ENCODE measurements at regions not wholly inside any gene's neighbourhood (a gene's known extent, or its start where the extent isn't known, plus 50 kb on each side); places are given as distances from the start of the nearest gene placed in this dataset.

DNA sequence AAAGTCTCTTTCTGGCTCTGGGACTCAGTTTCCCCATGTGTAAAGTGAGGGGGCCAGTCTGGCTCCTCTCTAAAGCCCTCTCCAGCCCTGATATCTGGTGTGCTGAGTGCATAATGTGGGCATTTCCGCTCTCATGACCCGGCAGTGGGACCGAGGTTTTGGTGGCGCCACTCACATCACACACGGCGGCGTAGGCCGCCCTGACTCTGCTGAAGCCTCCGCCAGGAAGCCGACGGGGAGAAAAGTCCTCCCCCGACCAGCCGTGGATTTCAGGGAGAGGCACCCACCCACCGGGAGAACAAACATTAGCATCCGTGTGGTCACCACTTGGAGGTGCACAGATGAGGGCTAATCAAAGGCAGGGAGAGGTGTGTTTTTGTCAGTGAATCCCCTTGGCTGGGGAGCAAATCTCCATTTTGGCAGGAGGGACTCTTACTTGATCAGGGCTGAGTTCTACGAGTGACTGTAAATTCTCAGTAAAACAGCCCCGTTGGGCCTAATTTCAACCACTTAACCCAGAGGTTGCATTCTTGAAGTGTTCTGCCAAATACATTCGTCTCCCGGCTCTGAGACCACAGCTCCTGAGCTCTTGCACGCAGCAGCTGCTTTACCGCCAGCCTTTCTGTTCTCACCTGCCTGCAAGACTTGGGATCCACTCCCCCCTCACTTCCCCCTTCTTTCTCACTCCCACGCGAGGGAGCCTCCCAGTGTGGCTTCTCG, 118.2 kb downstream of the FOXD2 start:
- no peak for DNase-seq

DNA sequence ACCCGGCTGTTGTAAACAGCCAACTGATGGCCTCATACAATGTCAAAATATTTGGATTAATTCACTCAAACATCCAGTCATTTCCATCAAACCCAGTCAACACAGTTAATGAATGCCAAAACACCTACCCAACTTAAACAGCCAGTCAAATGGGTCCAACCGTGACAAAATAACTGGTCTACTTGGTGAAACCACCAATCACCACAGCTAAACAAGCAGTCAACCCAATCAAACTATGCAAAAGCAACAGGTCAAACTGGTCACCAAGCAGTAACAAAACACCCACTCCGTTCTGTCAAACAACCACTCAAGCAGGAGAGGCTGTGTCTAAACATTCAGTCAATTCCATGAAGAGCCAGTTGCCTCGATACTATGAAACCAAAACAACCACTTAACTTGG, 119.2 kb downstream of the FOXD2 start:
- no peak for DNase-seq

DNA sequence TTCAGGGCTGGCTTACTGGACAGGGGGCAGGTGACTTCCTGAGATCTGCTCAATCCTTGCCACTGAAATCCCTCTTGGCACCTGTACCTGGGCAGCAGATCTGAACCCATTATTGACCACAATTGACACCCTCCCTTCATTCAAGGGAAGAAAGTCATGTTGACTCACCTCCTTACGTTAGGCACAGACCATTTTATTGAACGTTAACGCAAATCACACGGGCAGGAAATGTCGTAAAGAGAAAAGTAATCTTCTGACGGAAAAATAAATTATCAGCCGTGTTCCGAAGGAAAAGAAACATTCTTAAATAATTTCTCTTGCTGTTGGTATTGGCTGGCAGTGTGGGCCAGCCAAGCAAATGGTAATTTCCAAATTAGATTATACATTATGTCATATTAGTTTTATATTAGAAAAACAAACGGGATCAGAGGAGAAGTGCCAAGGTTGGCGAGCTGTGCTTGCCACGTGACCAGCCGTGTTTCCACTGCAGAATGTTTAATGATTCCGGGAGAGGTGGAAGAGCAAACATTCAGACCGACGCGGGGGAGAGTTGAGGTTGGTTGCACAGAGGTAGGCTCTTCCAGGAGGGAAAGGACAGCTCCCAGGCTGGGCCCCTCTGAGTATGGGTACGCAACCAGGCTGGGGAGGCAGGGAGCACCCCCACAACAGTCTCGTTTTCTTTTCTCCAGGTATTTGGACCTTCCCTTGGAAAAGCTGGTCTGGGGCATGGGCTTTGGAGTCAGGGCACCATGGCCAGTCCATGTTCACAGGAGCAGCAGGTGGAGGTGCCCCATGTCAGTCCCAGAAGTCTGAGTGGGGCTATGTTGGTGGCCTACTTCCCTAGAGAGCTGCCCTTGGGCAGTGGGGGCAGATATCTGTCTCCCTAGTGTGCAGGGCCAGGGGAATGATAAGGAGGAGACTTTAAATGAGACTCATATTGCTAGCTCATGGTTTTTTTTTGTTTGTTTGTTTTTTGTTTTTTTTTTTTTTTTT, 121.1 kb downstream of the FOXD2 start:
- no peak for DNase-seq

DNA sequence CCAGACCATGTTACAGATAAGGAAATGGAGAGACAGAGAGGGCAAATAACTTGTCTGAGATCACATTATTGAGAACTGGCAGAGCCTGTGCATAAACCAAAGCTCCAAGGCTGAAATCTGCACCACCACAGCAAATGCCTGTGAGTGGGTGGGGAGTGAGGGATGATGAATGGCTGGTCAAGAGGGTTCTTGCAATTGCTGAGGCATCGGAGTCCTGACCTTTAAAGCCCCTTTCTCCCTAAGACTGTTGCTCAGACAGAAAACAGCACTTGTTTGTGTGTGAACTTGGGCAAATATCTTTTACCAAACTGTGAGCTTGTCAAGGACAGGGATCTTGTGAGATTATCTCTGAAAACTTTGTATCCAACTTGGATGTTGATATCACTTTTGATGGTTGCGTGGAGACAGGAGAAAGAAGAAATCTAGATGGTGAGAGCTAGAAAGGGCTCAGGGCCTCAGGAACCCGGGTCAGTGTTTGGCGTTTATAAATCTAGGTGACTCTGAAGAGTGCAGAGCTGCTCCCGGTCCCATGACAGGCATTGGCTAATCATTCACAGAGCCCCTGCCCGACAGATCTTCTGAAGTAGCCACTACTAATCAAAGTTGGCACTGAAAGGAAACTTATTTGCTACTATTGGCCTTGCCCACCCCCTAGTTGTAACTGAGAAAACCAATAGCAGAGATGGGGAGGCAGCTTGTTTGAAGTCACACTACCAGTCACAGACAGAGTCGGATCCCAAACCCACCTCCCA, 122.3 kb downstream of the FOXD2 start:
- no peak for DNase-seq

DNA sequence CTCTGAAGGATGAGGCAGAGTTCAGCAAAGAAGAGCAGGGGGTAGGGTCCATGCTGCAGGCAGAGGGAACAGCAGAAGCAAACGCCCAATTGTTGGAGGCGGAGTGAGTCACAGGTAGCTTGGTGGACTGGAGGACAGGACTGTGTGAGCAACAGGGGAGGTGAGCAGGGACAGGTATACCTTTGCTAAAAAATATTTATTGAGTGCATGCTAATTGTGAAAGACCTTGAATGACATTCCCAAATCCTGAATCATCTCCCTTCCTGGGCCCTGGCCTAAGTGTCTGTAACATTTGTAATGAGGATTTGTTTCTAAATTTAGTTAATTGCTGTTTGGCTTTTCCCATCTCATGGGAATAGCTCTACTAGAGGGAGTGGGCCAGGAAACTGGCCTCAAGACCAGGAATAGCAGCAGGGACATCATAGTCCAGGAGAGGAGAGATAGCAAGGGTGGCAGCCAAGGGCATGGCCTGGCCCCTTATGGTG, 123.7 kb downstream of the FOXD2 start:
- no peak for DNase-seq

DNA sequence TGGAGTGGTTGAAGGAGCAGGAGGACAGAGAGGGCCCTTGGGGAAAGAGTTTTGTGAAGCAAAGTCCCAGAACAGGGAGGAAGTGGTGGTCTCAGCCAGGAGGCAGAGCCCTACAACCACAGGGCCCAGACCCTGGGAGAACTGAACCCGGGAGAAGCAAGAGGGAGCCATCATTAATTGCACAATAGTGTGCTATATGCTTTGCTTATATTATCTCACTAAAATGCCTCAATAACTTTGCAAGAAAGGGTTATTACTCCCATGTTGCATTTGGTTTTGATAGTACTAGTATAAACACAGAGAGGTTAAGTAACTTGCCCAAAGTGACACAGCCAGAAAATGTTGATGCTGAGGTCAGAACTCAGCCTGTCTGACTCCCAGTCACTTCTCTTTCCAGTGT, 124.3 kb downstream of the FOXD2 start:
- DNase-seq: no peak

DNA sequence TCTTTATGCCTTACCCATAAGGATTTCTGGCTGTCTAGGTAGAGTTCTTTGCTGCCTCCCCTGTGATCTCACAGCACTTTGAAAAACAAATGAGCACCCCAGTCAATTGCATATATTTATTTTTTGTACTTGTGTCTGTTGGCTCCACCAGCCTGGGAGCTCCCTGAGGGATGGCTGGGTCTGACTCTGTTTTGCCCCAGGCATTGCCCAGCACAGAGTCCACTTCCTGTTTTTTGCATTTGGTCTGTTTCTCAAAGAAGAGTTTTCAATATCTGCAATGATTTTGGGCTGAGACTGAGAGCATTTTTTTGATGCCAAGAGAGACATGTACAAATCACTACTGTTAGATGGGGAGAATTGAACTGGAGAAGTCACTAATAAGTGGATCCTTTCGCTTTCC, 125.0 kb downstream of the FOXD2 start:
- no peak for DNase-seq

DNA sequence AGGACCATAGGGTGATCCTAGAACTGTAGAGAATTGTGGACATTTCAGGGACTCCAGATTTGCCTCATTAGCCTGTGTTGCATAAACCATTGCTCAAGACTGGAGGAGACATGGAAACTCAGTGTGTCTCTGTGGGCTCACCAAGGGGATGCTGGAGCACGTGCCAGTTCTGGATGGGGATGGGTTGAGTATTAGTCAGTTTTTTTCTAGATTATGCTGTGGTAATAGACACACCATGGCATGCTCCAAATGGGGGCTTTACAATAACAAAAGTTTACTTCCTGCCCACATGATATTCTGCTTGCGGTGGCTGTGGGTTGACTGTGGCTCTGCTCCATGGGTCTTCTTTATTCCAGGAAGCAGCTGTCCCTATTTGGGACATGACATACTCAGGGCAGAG, 125.4 kb downstream of the FOXD2 start:
- no peak for DNase-seq

DNA sequence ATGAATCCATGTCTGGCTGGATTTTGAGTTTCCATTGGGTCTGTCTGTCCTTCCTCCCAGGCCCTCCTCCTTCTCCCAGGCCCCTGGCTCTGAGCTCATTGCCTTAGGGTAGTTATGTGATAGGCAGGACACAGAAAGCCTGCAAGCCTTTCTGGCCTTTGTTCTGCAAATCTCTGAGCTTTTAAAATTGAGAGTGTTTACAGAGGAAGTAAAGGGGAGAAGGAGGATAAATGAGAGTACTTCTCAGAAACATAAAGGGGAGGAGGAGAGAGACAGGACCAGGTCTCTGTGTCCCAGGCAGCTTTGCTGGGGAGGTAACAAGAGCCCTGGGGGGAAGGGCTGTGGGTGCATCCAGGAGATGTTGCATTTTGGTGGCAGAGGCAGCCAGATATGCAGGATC, 126.7 kb downstream of the FOXD2 start:
- DNase-seq: no peak

DNA sequence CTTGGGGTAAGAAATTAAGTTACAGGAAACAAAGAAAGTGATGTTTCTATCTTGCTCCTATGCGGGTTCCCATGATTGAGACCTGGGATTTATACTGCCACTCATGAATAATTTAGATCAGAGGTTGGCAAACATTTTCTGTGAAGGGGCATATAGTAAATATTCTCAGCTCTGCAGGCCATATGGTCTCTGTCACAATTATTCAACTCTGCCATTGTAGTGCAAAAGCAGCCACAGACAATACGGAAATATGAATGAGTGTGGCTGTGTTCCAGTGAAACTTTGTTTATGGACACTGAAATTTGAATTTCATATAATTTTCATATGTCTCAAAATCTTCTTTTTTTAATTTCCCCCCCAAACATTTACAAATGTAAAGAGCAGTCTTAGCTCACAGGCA, 127.2 kb downstream of the FOXD2 start:
- DNase-seq: no peak

DNA sequence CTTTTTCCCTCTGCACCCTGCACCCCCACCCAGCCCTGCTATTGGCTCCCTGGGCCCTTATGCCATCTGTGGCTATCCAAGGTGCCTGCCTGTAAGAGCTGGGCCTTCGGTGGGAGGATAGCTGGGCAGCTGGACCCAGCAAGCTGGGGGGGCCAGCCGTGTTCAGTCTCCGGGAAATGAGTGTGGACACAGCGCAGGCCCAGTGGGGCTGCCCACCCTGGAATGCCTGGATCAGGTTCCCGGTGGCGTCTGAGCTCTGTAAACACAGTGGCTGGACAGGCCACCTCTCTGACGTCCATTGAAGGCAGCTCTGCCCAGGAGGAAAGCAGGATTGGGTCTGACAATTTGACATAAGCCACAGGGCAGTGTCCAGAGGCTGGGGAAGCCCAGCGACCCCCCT, 127.8 kb downstream of the FOXD2 start:
- DNase-seq: no peak

DNA sequence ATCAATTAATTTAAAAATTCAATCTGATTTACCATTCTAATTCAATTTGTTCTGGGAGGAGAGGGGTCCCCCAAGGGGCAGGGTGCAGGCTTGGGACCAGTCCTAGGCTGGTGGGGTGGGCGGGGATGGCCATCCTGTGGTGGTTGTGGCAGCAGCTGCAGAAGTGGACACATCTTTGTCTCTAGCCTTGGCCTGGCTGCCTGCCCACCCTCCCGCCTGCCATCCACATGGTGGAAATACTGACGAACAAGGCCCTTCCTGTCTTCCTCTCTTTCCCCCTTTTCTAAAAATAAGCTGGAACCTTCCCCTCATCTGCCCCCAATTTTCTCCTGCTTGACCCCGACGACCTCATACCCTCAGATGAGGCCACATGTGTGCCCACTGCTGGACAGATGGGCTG, 130.9 kb downstream of the FOXD2 start:
- no peak for DNase-seq

DNA sequence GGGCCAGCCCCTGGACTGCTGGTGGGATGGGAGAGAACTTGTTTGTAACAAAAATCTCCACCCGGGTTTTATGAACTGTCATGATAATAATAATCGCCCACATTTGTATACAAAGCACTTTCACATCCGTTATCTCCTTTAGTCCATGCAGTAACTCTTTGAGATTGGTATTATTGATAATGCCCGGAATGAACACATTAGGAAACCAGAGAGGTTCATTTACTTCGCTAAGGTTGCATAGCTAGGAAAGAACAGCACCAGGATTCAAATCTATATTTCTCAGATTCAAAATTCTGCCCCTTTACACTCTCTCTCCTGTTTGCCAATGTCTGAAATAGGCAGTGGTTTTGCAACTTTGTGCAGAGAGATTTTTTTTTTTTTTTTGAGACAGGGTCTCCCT, 131.4 kb downstream of the FOXD2 start:
- DNase-seq: no peak

DNA sequence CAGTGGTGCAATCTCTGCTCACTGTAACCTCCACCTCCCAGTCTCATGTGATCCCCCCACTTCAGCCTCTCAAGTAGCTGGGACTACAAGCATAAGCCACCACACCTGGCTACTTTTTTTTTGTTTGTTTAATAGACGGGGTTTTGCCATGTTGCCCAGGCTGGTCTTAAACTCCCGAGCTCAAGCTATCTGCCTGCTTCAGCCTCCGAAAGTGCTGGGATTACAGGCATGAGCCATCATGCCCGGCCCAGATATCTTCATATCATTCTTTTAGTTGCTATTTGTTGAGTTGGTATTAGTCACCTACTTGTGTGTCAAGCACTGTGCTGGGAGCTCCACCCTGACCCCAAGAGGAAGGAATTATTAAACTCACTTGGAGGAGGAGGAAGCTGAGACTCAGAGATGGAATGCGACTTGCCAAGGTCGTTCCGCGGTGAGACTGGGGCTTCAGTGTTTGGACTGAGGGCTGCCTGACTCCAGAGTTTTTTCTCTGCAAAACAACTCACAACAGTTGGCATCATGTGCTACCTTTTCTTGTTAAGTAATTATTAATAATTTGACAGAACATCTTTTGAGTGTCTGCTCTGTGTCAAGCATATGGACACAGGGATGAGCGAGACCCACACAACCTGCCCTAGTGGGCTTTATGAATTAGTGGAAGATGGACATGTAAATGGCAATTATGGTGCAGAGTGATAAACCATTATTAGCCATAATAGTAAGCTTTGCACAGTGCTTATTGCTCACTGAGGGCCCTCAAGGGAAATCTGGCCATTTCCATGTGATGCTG, 132.0 kb downstream of the FOXD2 start:
- DNase-seq: peak; percentile 86

DNA sequence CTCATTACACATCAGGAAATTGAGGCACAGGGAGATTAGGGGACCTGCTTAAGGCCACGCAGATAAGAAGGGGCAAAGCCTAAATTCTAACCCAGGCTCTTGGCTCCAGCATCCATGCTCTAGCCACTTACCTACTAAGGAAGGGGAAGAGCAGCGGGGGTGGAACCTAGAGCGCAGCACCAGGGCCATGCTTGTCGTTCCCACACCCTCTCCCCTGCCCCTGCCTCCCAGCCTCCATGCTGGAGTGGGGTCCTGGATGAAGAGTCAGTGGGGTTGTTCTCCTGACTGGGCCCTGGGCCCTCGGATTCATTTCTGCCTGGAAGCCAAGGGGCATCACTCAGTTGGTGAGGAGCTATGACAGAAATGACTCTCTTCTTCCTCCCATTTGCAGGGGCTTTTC, 133.3 kb downstream of the FOXD2 start:
- no peak for DNase-seq

DNA sequence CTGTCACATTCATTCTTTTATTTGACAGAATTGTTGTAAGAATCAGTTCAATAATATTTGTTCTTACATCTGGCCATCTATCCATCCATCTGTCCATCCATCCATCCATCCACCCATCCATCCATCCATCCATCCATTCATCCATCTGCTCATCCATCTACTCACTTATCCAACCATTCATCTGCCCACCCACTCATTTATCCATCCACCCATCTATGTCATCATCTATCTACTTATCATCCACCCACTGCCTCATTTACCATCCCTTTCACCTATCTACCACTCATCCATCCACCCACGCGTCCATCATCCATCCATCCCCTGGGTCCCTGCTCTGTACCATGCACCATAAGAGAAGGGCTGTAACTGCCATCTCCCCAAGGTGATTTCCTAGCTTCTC, 134.1 kb downstream of the FOXD2 start:
- no peak for DNase-seq

DNA sequence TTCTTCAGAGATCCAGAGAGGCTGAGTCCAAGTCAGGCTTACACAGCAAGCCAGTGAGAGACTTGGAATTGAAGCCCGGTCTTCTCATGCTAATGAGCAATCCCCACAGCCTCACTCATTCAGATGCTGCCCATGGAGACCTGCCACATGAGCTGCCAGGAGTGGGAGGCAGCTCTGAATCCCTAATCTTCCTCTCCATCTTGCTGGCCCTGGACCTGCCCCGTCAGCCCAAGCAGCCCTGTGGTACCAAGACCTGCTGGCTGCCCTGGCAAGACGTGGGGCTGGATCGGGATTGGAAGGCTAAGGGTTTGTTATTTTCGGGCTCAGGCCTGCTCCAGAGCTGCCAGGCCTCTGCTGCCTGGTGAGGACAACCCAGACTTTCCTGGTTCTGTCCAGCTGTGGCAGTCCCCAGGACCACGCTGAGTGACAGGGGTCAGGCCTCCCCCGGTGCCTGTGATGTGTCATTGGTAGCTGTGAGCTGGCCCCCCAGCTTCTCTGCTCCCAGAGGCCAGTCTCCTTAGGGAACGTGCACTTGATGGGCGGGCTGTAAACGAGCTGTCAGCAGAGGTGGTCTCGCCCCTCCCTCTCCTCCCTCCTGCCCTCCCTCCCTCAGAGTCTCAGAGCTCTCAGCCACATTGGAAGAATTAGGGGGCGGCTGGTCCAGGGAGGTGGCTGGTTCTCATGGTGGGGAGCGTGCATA, 135.0 kb downstream of the FOXD2 start:
- no peak for DNase-seq

DNA sequence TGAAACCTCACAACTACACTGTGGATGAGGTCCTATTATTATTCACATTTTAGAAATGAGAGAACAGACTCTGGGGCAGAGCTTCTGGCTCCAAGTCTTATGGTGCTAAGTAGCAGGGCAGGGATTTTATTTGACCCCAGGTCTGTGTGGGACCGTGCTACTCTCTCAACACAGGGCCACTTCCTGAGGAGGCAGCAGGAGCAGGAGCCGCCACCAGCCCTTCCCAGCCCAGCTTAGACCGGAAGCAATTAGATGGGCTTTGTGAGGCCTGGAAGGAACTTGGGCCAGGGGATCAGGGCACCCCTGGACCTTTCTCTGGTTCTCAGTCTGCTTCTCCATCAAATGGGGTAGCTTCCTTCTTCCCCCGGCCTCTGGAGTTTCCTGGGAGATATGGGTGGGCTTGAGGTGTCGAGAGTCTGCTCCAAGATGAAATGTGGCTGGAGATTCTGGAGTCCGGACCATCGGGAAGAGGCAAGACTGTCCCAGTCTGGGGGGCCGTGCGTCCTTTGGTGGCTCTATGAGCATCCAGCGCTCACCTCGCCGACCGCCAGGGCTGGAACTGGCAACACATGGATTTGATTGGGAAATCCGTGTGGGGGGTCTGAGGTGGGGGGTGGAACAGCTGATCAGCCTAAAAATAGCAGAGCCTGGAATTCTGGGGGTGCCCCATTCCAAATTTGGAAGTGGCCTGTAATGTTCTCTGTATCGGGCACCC, 136.8 kb downstream of the FOXD2 start:
- DNase-seq: no peak

DNA sequence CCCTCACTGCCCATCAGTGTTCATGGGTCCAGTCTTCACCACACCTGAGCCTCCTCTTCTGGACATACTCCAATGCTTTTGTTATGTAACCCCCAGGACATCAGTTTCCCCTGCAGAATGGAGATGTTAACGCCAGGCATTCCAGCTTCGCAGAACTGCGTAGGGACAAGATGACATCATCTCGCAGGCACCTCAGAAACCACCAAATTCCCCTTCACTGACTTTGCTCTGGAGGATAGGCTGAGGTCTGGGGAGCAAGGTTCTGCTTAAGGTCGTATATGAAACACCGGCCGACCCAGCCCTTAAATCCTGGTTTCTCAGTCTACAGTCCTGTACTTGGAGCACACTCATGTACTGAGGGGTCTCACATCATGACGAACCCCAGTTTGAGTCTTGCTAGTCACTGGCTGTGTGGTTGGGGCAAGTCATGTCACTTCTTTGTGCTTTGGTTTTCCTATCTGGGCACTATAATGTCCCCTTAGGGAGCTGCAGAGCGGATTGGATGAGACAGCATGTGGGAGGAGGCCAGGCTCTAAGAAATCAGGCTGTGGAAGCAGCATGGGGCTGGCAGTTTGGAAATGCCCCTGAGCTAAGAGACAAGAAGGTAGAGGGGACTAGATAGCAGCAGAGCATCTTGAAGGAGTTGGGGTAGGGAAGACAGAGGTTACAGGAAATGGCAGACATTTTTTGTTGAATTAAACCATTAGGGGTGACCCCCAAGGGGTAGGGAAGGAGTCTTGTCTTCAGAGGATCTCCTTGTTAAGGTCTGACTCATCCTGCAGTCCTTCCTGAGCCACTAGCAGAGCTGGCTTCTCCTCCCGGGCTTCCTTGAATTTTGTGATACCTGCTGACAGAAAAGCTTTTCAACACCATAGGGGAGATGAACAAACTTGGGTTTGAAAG, 138.3 kb downstream of the FOXD2 start:
- DNase-seq: peak; percentile 9

DNA sequence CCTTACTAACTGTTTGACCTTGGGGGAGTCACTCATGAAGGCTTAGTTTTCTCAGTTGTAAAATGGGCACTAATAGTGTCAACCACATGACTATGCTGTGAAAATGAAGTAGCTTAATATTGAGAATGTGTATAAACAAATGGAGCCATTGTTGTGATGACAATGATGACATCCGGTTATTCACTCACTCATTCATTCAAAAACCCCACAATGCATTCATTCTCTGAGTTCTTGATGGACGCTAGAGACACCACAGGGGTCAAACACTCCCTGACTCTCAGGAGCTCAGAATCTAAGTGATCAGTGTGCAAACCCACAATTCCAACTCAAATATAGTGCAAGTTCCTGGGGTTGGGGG, 138.9 kb downstream of the FOXD2 start:
- no peak for DNase-seq
